Body of pancreas (tissue), 4 donors: ENCODE measurements at regions not wholly inside any gene's neighbourhood (a gene's known extent, or its start where the extent isn't known, plus 50 kb on each side); places are given as distances from the start of the nearest gene placed in this dataset.

ENCODE experiments used
- POLR2A ChIP-seq, 3 donors: fragments of 450-650 bp; IDR thresholded peaks; one replicate each; pipeline ENCODE4 v1.6.1; 2016; ENCODE audit warnings: antibody characterized with exemption in 3 of 3, mild to moderate bottlenecking in 2 of 3
- TF ChIP-seq, protein P1 (sequence below), 7 experiments: fragments of 450-650 bp in 4 of 7; fragments of 200-600 bp in 3 of 7; sonication (generic) in 3 of 7; IDR thresholded peaks; one replicate each; pipeline ENCODE4 v1.5.1; 2016 to 2019; ENCODE audit warnings: antibody characterized with exemption in 7 of 7

DNA sequence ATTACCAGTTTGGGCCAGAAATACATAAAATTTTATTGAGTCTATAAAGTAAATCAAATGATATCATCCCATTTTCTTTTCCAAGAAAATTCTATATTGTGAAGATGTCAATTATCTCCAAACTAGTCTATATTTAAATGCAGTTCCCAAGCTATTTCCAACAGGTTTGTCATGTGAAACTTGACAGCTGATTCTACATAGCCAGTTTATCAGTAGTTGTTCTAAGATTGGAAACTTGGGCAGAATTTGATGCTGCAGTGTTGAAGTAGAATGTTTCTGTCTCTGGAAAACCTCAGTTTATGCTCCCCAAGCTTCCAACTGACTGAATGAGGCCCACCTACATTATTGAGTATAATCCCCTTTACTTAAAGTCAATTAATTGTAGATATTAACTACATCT lies 994.1 kb downstream of the PCDH7 start:
- TF ChIP-seq, protein P1, sequence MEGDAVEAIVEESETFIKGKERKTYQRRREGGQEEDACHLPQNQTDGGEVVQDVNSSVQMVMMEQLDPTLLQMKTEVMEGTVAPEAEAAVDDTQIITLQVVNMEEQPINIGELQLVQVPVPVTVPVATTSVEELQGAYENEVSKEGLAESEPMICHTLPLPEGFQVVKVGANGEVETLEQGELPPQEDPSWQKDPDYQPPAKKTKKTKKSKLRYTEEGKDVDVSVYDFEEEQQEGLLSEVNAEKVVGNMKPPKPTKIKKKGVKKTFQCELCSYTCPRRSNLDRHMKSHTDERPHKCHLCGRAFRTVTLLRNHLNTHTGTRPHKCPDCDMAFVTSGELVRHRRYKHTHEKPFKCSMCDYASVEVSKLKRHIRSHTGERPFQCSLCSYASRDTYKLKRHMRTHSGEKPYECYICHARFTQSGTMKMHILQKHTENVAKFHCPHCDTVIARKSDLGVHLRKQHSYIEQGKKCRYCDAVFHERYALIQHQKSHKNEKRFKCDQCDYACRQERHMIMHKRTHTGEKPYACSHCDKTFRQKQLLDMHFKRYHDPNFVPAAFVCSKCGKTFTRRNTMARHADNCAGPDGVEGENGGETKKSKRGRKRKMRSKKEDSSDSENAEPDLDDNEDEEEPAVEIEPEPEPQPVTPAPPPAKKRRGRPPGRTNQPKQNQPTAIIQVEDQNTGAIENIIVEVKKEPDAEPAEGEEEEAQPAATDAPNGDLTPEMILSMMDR (IDR thresholded peaks at IDR 0.05): no peak
- TF ChIP-seq POLR2A (IDR thresholded peaks at IDR 0.05): no peak
